ENCODE measurements at regions not wholly inside any gene's neighbourhood (a gene's known extent, or its start where the extent isn't known, plus 50 kb on each side); places are given as distances from the start of the nearest gene placed in this dataset.

DNA sequence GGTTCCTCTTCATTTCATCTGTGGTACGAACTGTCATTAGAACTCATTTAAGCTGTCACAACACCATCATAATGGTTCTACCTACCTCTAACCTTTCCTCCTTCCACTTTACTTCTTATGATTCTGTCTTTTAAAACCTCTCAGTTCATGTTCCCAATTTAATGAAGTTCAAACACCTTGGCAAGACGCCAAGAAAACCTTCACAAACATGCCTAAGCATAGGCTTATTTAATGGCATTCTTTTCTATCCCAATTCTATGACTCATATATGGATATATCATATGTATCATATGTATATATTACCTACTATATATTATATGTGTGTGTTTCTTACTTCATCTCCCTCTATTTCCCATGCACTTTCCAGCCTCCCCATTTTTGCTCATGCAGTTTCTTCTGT lies 283.4 kb upstream of the TBX18 start:
- TF ChIP-seq CTCF (IDR thresholded peaks at IDR 0.05; ENCODE audit: low read length) (no peak), EZH2 (optimal IDR thresholded peaks at IDR 0.05; ENCODE audit: low read depth, low read length) (no peak)
